ENCODE measurements at regions not wholly inside any gene's neighbourhood (a gene's known extent, or its start where the extent isn't known, plus 50 kb on each side); places are given as distances from the start of the nearest gene placed in this dataset.
"Not testable (repeated sequence)": the region's sequence is repeated elsewhere in the genome, so short reads cannot be mapped to it uniquely, and the experiment has no call there.

DNA sequence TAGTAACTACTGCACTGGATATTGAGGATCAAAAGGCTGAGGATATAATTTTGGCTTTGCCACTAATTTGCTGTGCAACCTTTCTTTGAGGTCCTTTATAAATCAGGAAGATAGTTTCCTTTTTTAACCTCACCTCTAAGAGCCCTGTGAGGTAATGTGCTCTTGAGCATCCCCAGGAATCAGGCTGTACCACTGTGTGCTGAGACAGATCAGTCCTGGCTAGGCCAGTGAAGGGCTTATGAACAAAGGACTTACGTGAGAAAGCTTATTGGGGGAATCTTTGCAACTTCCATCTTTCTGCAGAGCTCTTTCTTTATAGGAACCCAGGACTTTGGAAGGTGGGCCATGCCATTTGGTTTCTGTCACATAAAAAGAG is 188.9 kb downstream of the SIPA1L2 start:
- no peak for DNase-seq

DNA sequence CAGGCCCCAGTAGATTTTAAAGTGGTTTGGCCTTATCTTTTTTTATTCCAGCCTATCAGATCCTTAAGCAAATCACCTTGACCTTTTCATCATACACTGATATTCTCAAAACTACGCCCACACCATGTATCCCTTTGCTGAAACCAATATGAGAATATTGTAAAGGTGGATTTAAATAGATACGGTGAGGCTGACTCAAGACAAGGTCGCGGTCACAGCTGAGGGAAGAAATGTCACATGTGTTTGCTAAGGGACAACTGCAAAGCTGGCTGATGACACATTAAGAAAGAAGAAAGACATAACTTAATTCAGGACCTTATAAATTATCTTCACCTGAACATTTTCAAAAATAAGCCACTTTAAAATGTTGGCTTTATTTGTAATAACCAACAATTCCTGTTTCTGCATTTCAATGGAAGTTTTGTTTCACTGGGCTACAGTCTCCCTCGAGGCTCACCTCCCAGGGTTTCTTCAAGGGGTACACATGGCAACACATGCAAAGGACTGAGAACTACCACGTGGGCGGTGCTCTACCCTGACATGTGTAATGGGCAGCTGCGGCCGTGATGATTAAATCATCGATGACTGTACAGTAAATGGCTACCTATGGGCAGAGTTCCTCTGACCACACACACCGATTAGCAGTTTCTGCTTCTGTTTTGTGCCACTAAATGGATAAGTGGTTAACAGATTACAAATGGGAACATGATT is 189.5 kb downstream of the SIPA1L2 start:
- DNase-seq, result no peak

DNA sequence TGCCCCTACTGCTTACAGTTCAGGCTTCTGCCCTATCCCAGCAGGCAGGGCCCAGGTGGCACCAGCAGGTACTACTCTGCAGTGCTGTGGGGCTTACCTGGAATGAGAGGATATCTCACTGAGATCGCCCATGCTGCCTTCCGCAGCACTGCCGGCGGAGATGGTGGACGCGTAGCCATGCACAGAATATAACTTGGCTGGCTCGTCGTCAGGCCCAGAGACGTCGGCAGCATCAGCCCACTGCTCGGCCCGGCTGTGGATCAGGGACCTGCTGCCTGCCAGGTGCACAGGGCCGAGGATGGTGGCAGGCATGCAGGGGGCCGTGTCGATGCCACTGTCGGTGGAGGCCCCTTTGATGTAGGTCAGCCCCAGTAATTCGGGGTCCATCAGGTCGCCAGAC is 190.9 kb downstream of the SIPA1L2 start:
- no peak for DNase-seq

DNA sequence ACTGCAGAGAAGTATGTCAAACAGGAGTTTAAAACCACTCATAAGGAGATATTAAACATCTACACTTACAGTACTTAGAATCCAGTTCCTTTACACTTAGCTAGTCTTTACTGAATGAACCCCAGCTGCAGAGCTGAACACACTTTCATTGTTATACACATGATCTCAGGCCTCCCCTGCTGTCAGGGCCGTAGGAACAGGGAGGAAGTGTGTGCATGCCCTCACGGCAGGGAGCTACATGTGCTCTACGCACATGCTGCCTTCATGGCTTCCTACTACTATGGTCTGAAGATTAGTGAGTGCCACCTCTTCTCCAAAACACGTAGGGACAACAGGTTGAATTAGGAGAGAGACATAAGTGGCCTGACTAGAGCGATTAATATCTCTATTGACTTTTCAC is 191.5 kb downstream of the SIPA1L2 start:
- no peak for DNase-seq

DNA sequence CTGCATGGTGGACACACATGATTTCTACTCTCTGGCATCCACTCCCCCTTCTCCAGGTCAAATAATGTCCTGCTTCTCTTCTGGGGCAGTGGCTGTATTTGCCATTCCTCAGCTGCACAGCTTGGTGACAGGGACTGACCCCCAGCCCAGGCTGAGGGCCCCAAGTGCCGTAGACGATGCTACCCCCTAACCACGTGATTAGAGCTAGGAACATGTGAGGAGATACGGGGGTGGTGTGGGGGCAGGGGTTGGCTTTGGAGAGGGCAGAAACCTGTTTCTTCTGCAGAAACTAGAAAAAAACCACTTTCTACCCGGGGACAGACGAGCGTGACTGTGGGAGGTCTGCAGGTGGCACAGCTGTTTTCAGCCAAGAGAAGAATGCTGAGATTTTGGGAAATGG is 192.4 kb downstream of the SIPA1L2 start:
- no peak for DNase-seq

DNA sequence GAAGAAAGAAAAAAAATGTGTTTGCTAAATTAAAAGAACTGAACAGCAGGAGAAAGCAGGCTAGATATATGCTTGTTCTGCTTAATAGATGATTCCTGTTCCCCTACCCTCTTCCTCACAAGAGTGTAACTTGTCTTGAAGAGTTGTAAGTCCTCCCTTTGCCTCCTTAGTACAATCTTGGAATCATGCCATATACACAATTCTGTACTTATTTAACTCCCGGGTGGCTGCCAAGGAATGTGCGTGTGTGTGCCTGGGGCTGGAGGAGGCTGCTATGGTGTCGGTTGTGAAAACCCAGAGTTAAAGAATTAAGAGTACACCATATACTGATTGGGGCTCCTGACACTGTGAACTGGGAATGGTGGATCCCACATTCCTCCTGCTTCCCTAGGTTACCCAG is 194.2 kb downstream of the SIPA1L2 start:
- no peak for DNase-seq

- DNase-seq, result no peak
Observed at GRCh38 chr1:232432313-232432712, 197.6 kb downstream of the SIPA1L2 start.

GRCh38 chr1:232431748-232432147 is 198.2 kb downstream of the SIPA1L2 start:
- DNase-seq, result no peak

- no peak for DNase-seq
Observed at GRCh38 chr1:232431326-232431725, 198.6 kb downstream of the SIPA1L2 start.

DNA sequence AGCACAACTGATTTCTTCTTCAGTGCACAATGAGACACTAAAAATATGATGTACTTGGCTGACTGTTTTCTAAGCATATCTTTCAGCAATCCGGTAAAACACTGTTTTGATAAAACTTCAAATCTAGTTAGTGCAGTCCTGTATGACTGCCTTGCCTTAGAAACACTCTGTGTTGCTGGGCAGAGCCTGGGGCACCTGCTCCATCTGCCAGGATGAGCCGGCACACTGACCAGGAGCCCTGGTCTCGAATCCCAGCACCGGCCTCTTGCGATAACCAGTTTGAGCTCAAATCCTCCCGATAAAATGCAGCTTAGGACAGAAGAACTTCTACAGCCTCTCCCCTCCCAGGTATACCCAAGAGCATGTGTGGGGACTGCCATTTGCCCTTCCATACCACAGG is 199.5 kb downstream of the SIPA1L2 start:
- DNase-seq, result no peak

DNA sequence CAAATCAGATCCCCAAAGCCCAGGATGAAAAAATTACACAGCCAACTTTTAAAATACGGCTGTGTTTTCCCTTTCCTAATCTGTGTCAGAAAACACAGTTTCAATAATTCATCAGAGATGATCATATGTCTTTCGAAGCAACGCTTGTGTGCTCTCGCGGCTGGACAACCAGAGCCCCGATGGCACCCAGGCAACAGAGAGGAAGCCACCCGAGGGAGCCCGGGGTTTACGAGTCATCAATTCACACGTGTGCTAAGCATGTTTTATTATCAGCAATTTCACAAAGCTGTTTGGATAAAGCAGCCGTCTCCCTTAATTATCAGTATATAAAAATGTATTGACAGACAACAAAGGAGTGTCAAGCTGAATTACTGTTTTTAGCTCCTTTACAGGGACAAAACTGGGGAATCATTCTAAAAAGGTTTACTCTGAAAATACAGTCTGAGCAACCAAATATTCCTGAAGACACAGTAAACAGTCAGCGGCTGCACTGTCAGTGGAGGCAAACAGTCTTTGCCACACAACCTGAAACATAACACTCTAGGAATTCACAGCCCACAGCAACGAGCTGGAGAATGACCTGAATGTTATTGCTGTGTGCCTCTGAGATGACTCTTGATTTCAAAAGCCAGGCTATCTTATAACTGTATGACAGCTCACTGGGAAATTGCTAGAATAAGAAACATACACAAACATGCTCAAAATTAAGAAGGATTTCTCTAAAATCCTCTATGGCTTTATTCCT is 201.0 kb downstream of the SIPA1L2 start:
- no peak for DNase-seq

DNA sequence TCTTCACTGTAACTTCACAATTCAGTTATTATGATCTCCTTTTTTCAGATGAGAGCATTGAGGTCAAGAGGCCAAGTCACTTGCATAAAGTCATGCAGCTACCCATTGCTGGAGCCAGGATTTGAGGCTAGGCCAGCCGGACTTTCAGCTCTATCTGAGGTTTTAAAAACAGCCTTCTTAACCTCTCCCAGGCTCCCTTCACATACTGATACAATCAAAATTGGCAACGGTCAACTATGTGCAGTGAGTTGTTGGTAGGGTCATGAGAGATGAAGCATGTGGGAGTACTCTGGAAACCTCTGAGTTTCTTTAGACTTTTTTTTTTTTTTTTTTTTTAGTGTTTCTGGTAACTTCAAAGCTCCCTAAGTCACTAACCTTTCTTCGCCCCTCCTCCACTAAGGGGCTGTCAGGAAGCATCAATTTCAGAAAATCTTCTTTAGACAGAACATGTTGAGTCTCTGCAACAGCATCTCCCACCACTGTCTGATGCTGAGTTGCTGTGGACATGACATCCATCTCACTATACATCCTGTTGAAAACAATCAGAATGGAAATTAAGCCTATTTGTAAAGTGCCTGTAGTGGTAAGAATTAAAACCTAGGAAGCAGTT is 201.8 kb downstream of the SIPA1L2 start:
- DNase-seq, result no peak

GRCh38 chr1:232426801-232427200 is 203.1 kb downstream of the SIPA1L2 start:
- no peak for DNase-seq

GRCh38 chr1:232425421-232425820 is 204.5 kb downstream of the SIPA1L2 start:
- no peak for DNase-seq

- DNase-seq, result no peak
Observed at GRCh38 chr1:232423591-232423990, 206.3 kb downstream of the SIPA1L2 start.

DNA sequence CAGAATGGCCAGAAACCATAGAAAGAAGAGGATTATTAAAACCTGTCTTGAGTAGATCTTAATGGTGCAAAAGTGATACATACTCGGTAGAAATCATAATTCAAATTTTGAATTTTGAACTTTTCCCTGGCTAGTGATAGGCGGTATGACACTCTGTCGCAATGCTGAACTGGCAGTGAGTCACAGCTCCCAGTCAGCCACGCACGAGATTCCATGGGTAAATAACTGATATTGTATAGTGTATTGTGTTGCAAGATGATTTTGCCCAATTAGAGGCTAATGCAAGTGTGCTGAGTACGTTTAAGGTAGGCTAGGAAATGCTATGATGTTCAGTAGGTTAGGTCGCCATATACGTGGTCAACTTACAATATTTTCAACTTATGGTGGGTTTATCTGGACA is 207.0 kb downstream of the SIPA1L2 start:
- DNase-seq, result no peak

GRCh38 chr1:232422098-232422497 is 207.8 kb downstream of the SIPA1L2 start:
- DNase-seq, result no peak

- no peak for DNase-seq
Observed at GRCh38 chr1:232421143-232421796, 208.7 kb downstream of the SIPA1L2 start.

DNA sequence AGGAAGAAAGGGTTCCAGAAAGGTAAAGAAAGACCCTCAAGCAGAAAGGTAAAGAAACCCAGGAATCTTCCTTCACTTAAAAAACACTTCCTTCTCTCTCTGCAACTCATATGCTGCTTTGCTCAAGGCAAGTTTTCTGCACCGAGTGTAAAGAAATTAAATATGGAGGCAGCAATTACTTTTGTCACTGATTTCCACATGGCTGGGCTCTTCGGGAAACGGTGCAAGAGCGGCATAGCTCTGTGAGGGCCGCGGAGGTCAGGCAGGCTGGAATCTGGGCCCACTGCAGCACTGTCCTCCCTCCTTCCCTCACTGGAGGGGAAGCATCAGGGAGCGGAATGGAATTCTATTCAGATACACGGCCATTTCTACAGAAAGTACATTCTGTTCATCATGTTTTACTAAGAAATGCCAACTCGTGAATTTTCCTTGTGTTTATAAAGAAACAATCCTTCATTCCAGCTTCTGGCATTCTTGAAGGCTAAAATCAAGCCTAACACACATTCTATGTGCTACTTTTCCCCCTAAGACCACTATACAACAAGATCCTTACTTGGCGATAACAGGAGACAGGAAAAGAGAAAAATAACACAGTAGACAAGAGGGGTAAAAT is 212.2 kb downstream of the SIPA1L2 start:
- no peak for DNase-seq

DNA sequence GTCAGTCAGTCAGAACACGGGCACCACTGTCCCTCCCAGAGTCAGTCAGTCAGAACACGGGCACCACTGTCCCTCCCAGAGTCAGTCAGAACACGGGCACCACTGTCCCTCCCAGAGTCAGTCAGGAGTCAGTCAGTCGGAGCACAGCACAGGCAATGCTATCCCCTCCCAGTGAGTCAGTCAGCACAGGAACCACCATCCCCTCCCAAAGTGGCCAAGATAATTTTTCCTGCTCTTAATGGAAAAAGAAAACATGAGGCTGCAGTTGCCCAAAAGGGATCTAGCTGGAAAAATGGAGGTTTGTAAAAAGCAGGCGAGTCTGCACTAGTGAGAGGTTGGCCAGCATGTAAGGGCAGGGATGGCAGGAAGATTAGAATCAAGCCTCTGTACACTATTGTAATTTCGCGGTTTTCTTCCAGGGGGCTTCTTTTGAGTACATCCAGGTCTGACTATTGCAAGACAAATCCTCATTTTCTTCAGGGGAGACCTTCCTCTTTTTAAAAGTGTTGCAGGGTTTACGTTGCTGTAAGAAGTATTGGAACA is 213.8 kb downstream of the SIPA1L2 start:
- DNase-seq, result no peak

DNA sequence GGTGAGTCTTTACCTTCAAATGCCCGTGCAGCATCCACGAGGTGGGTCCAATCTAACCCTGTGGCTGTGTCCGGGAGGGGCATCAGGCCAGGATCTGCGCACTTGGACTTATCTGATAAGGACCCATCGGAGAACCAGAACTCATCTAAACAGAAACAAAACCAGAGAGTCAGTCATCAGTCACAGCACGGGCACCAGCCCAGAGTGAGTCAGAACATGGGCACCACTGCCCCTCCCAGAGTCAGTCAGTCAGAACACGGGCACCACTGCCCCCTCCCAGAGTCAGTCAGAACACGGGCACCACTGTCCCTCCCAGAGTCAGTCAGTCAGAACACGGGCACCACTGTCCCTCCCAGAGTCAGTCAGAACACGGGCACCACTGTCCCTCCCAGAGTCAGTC is 214.5 kb downstream of the SIPA1L2 start:
- not testable (repeated sequence) for DNase-seq

DNA sequence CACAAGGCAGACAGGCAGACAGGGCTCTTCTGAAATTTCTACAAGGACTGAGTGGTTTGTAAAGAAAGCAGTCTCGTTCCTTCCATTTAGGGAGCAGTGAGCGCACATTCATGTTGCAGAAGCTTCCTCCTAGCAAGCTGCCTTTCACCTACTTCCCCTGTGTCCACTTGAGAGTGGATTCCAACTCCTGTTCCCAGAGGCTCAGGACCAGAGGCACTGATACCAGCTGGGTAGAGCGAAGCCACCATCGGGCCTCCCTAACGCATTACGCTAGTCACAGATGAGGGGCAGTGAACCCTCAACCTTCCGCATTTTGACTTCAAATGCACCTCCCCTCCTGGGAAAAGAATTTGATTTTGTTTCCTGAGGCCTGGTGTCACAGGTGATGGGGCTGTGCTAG is 215.8 kb downstream of the SIPA1L2 start:
- no peak for DNase-seq

DNA sequence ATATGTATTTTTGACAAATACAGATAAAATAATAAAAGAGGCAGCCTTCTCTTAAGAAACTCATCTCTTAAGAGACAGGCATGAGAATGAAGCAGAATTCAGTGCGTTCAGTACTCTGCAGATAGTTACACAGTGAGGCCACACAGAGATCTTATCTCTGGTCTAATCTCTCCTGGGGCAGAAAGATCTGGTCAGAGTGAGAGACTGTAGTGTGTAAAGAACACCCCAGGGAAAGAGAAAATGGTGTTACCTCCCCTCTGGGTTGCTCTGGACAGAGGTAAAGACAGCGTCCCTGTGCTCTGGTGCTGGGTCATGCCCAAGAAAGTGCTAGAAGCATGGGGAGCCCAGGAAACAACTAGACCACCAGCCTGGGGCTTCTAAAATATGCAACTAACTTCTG is 216.3 kb downstream of the SIPA1L2 start:
- DNase-seq, result no peak
